HG03432 (cell line): ENCODE measurements at regions not wholly inside any gene's neighbourhood (a gene's known extent, or its start where the extent isn't known, plus 50 kb on each side); places are given as distances from the start of the nearest gene placed in this dataset.
"Not testable (repeated sequence)": the region's sequence is repeated elsewhere in the genome, so short reads cannot be mapped to it uniquely, and the experiment has no call there.

ENCODE experiments used
- ATAC-seq: cut with Tn5 transposase; IDR thresholded peaks from one replicate; pipeline ENCODE4 v1.9.1; 2021; ENCODE audit warnings: mild to moderate bottlenecking, moderate library complexity; ENCODE audit not compliant: unreplicated experiment

GRCh38 chr6:112636650-112637262 lies 289.6 kb downstream of the RFPL4B start:
- no peak for ATAC-seq

DNA sequence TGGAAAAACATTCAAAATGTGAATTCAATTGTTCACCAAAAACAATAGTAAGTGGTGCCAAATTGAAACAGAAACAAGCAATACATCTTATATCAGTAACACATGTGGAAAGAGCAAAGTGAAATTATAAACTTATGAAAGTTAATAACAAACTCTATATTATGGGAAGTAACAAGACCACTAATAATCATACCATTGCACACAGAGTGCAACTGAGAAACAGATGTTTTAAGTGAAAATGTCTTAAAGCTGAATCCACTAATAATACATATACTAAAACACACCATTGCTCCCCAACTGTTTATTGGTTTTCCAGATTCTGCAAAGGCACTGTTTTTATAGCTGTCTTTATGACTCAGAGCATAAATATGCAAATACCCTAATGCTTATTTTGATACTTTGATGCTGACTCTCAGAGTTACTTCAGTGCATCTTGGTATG lies 292.3 kb downstream of the RFPL4B start:
- ATAC-seq = no peak

- no peak for ATAC-seq
Observed at GRCh38 chr6:112640891-112641290, 293.8 kb downstream of the RFPL4B start.

- ATAC-seq = no peak
Observed at GRCh38 chr6:112649853-112650252, 302.7 kb downstream of the RFPL4B start.

DNA sequence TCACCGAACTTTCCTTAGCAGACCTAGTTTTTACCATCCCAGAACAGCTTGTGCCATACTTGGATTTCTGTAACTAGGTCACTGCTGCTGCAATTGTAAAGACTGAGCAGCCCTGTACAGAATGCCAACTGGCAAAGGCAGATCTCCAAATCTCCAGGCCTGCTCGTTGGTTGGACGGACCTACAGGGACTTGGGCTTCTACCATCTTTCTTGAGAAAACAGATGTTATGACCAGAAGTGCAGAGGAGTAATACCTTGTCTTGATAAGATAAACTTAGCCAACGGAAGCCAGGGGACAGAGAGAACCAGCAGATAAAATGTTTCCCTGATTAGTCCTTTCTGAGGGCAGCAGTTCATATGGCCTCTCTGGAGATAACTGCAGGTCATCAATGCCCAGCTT lies 304.1 kb downstream of the RFPL4B start:
- no peak for ATAC-seq

DNA sequence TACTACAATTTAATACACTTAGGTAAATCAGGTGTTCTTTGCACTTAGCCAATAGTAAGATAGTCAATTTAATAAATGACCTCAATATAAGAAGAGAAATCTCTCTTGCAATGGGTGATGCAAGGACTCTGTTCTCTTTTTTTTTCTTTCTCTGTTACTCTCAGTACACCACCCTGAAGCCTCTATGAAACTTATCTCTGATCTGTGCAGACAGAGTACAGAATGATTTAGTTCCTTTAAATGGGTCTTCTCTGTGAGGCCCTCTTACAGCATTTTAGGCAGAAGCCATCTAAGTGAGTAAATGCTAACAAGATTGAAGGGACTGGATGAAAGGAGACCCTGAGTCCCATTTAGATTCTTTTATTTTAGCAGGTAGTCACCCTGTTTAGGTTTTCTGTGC lies 312.8 kb downstream of the RFPL4B start:
- no peak for ATAC-seq

GRCh38 chr6:112660626-112661025 lies 313.5 kb downstream of the RFPL4B start:
- ATAC-seq = no peak

- no peak for ATAC-seq
Observed at GRCh38 chr6:112663698-112664097, 316.6 kb downstream of the RFPL4B start.

- ATAC-seq = no peak
Observed at GRCh38 chr6:112665114-112665513, 318.0 kb downstream of the RFPL4B start.

DNA sequence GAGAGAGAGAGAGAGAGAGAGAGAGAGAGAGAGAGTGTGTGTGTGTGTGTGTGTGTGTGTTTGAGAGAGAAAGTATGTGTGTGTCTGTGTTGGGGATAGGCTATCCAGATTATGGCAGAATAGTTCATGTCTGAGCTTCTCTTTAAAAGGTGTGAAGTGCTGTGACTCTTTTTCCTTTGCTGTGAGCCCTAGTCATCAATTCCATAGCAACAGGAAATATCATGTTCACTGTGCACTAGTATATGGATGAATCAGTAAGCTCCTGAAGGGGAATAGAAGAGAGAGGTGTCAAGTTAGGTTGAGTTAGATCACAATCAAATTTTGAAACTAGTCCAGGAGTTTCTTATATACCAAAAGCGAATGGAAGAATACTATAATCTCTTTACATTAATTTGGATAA lies 318.7 kb downstream of the RFPL4B start:
- ATAC-seq = no peak

DNA sequence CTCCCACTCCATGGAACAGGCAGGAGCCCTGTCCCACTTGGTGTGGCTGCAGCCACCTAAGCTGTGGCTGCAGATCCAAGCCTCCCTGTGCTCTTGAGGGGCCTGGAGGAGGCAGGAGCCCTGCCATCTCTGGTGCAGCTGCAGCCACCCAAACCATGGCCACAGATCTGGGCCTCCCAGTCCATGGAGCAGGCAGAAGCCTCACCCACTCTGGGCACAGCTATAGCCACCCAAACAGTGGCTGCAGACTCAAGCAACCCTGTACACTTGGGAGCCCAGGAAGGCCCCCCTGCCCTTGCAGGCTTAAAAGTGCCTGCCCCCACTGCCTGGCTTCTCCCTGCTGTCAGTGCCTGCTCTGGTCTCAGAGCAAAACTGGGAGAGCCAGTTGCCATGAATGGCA lies 320.3 kb downstream of the RFPL4B start:
- no peak for ATAC-seq

DNA sequence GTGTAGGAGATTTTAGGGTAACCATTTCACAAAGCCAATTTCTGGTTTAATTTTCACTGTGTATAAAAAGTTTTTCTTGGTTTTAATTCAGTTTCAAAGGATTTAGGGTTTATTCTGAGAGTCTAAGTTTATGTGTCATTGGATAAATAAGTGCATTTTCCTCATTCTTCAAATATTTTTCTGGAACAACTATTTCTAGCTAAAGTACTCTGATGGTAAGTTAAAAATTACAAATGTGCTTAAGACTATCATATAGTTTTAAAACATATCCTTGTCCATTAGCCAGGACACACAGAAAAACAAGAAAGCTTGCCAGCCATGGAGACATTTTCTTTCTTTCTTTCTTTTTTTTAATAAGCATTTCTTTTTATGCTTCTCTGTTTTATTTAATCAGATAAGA lies 333.0 kb downstream of the RFPL4B start:
- ATAC-seq = no peak

DNA sequence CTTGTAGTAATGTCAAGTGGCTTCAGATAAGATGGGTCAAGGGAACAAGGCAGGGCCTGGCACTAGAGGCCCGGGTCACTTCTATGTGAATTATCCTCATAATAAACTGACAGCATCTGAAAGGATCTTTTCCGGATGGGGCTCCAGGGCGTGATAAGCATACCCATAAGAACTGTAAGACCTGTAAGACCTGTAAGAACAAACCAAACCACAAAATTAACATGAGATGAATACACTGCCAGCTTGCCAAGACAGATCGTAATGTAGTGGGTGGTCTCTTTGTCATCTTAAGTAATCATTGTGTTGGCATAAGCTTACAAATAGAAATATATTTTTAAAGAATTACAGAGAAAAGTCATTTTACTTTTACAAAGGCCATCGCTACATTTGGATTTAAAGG lies 334.9 kb downstream of the RFPL4B start:
- ATAC-seq = no peak

- no peak for ATAC-seq
Observed at GRCh38 chr6:112683106-112683505, 336.0 kb downstream of the RFPL4B start.

DNA sequence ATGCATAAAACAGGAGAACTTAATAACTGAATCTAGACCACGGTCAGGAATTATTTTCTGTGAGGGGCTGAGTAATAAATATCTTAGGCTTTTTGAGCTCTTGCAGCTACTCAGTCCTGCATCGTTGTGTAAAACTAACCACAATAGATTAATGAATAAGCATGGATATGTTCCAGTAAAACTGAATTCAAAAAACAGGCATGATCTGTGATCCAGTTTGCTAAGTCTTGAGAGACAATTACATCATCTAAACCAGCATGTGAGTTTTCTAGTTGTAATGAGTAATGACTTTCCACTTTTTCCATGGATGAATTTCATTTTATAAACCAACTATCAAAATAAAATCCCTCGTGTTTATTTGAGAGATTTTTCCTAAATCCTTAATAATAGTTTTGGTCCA lies 336.8 kb downstream of the RFPL4B start:
- no peak for ATAC-seq

DNA sequence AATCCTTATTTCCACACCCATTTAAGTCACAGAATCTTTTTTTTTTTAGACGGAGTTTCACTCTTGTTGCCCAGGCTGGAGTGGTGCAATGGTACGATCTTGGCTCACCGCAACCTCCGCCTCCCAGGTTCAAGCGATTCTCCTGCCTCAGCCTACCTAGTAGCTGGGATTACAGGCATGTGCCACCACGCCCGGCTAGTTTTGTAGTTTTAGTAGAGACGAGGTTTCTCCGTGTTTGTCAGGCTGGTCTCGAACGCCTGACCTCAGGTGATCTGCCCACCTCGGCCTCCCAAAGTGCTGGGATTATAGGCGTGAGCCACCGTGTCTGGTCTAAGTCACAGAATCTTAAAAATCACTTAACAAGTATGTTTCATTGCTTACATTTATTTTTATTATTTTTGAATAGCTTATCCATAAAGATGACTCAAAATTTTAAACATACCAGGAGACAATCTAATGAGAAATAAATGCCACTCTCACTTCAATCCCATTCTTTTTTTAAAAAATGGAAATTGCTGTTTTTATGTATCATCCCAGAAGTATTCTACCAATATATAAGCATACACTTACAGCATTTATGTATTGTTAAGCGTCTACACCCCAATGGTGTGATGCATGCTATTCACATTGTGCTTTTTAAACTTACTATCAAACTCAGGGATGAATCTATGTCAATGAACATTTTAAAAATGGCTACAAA lies 338.5 kb downstream of the RFPL4B start:
- ATAC-seq = not testable (repeated sequence)

DNA sequence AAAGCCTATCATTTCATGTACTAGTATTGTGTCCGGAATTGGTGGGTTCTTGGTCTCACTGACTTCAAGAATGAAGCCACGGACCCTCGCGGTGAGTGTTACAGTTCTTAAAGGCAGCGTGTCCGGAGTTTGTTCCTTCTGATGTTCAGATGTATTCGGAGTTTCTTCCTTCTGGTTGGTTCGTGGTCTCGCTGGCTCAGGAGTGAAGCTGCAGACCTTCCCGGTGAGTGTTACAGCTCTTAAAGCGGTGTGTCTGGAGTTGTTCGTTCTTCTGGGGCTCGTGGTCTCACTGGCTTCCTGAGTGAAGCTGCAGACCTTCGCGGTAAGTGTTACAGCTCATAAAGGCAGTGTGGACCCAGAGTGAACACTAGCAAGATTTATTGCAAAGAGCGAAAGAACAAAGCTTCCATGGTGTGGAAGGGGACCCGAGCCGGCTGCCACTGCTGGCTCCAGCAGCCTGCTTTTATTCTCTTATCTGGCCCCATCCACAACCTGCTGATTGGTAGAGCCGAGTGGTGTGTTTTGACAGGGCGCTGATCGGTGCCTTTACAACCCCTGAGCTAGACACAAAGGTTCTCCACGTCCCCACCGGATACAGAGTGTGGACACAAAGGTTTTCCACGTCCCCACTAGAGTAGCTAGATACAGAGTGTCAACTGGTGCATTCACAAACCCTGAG lies 341.5 kb downstream of the RFPL4B start:
- not testable (repeated sequence) for ATAC-seq

DNA sequence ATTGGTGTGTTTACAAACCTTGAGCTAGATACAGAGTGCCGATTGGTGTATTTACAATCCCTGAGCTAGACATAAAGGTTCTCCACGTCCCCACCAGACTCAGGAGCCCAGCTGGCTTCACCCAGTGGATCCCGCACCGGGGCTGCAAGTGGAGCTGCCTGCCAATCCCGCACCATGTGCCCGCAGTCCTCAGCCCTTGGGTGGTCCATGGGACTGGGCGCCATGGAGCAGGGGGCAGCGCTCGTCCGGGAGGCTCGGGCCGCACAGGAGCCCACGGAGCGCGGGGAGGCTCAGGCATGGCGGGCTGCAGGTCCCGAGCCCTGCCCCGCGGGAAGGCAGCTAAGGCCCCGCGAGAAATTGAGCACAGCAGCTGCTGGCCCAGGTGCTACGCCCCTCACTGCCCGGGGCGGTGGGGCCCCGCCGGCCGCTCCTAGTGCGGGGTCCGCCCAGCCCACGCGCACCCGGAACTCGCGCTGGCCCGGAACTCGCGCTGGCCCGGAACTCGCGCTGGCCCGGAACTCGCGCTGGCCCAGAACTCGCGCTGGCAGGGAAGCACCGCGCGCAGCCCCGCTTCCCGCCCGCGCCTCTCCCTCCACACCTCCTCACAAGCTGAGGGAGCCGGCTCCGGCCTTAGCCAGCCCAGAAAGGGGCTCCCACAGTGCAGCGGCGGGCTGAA lies 342.2 kb downstream of the RFPL4B start:
- ATAC-seq = not testable (repeated sequence)

DNA sequence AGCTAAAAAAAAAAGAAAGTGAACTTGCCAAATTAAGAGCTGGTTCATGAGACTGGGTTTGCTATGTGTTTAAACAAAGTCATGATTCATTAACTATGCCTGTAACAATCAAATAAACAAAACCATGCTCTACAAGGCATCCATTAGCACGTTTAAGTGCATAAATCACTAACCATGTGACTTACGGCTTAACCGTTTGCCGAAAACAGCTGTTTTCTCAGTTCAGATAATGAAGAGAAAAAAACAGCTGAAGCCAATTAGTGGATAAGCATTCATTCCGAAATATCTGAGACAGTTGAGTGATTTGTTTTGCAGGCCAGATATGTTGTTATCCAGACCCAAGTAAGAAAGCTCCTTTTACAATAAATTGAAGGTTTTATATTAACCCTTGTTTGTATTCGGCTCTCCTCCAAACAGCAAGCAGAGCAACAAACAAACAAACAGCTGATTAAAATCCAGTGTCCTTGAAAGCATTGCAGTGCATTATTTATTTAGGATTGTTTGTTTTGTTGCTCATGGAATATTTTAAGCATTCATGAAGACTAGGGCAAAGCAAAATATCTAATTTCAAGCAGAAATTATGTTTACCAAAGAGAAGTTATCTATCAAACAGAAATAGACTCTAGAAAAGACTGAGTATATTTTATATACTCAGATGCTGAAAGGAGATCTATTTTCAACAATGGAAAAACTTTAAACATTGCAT lies 343.5 kb downstream of the RFPL4B start:
- ATAC-seq = no peak

GRCh38 chr6:112691289-112691688 lies 344.2 kb downstream of the RFPL4B start:
- ATAC-seq = no peak

GRCh38 chr6:112695001-112695400 lies 347.9 kb downstream of the RFPL4B start:
- ATAC-seq = no peak
